ENCODE measurements at regions not wholly inside any gene's neighbourhood (a gene's known extent, or its start where the extent isn't known, plus 50 kb on each side); places are given as distances from the start of the nearest gene placed in this dataset.

DNA sequence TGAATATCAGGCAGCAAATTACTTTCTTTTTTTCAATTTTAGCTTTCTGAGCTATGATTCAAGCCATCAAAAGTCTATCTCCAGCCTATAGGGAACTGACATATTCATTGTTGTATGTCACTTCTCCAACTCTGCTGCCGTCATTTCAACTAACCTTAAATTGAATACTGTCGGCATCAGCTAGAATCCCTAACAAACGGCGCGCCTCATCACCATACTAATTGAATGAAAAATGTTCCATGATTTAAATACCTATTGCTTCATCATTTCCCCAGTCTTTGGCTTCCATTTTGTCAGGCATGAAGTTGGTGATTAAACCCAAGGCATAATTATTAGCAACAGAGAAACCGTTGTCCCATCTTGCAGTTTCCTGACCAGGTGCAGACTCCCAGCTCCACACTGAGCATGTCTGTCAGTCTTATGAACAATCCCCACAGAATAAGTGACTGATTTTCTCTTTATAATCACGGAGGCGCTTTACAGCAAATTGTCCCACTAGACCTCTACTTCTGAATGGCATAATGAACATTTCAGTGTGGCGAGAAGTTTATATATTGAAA lies 83.5 kb upstream of the NPY start:
- H3K4me3 ChIP-seq (ENCODE audit: low read depth, low read length) = no peak overlapping the region
- TF ChIP-seq, protein P1, sequence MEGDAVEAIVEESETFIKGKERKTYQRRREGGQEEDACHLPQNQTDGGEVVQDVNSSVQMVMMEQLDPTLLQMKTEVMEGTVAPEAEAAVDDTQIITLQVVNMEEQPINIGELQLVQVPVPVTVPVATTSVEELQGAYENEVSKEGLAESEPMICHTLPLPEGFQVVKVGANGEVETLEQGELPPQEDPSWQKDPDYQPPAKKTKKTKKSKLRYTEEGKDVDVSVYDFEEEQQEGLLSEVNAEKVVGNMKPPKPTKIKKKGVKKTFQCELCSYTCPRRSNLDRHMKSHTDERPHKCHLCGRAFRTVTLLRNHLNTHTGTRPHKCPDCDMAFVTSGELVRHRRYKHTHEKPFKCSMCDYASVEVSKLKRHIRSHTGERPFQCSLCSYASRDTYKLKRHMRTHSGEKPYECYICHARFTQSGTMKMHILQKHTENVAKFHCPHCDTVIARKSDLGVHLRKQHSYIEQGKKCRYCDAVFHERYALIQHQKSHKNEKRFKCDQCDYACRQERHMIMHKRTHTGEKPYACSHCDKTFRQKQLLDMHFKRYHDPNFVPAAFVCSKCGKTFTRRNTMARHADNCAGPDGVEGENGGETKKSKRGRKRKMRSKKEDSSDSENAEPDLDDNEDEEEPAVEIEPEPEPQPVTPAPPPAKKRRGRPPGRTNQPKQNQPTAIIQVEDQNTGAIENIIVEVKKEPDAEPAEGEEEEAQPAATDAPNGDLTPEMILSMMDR (IDR thresholded peaks at IDR 0.05; ENCODE audit: insufficient read depth, low read length) = no peak
- no peak for DNase-seq (ENCODE audit: low read depth)

DNA sequence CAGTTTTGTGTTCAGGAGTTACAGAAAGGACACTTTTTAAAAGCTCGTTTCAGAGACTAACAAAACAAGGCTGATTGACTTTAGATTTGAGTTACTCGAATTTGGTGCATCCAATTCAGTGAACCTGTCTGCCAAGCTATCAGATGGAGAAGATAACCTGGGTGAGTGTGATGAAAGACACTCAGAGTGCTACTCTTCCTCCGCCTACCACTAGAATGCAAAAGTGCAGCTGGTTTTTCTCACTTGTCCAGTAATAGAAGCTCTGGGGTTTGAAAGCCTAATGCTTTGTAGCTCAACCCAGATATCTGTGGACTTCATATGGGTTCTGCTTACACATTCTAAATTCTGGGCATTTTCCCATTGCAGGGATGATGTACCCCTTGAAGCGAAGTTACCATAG lies 82.8 kb upstream of the NPY start:
- TF ChIP-seq, protein P1 (IDR thresholded peaks at IDR 0.05; ENCODE audit: insufficient read depth, low read length) = no peak
- DNase-seq (ENCODE audit: low read depth) = no peak

DNA sequence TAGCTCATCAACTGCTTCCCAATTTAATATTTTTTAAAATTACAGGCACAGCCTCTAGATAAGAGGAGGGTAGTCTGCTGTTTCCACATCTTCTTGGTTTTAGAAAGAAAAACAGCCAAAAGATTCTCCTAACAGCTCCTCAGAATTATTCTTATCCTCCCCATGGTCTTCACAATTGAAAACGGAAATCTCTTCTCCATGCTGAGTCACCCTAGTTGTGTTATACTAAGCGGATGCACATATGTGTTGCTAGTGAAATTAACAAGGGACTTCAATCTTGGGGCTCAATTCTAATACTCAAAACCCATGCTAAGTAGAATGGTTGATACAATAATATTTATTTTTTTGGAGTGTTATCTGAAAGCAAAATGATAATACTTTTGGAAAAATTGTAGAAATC lies 71.9 kb upstream of the NPY start:
- DNase-seq (ENCODE audit: low read depth) = no peak
- TF ChIP-seq, protein P1 (IDR thresholded peaks at IDR 0.05; ENCODE audit: insufficient read depth, low read length) = no peak
- H3K4me3 ChIP-seq (ENCODE audit: low read depth, low read length) = no peak overlapping the region

More for the DNA sequence above, 82.8 kb upstream of the NPY start:
- no peak overlapping the region for H3K4me3 ChIP-seq (ENCODE audit: low read depth, low read length)

DNA sequence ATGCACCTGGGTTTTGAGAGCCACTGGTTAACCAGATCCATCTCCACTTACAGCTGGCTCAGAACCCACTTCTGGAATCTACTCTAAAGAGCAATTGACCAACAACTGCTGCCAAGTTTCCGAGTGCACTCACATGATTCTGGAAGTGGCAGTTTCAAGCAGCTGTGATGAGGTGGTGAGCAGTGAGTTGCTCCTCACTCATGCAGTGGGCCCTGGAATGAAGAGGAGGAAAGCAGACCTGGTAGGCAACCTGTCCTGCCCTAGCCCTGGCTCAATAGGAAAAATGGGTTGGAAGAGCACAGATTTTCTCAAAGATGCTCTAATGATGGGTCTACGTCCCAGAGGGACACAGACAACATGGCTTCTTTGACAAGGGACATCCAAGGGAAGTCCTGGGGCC lies 70.7 kb upstream of the NPY start:
- TF ChIP-seq, protein P1 (IDR thresholded peaks at IDR 0.05; ENCODE audit: insufficient read depth, low read length) = no peak
- no peak overlapping the region for H3K4me3 ChIP-seq (ENCODE audit: low read depth, low read length)
- no peak for DNase-seq (ENCODE audit: low read depth)

DNA sequence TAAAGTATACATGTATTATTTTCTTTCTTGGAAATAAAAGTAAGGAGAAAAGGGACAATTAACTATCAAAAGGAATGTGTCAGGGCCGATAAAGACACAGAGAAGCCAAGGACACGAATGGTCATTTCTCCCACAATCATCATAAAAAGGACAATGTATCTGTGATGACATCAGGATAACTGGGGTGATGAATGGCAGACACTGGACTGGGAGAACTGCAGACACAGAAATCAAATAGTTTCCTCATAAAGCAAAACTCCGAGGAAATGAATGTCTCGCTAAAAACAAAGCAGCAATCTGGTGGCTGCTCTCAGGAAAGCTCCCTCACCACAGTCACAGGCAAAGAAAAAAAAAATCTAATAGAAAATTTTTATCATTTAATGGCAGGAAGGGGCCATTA lies 69.3 kb upstream of the NPY start:
- no peak overlapping the region for H3K4me3 ChIP-seq (ENCODE audit: low read depth, low read length)
- no peak for DNase-seq (ENCODE audit: low read depth)
- TF ChIP-seq, protein P1 (IDR thresholded peaks at IDR 0.05; ENCODE audit: insufficient read depth, low read length) = no peak

DNA sequence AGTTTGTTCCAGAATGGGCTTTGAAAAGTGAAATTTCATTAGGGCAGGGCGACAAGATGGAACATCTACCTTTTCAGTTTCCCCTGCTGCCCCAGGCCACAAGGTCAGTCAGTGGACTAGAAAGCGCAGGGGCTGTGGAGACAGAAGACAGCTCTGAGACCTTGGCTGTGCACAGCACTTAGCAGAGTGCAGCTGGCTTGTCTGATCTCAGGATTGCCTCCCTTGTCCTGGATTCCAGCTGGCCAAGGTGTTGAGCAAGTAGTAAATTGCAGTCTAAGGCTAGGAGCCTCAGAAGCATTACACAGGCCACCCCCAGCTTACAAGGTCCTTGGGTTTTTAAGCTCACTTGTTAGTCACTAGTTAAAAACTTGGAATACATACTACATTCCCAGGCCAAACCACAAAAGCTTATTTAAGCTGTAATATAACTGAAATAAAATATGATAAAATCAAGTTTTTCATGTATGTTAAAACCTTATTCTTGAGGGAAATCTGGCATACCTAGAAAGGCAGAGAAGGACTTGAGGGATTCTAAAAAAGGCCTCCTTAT lies 67.3 kb upstream of the NPY start:
- H3K4me3 ChIP-seq (ENCODE audit: low read depth, low read length) = no peak overlapping the region
- DNase-seq (ENCODE audit: low read depth) = peak; percentile 3
- TF ChIP-seq, protein P1 (IDR thresholded peaks at IDR 0.05; ENCODE audit: insufficient read depth, low read length) = no peak

DNA sequence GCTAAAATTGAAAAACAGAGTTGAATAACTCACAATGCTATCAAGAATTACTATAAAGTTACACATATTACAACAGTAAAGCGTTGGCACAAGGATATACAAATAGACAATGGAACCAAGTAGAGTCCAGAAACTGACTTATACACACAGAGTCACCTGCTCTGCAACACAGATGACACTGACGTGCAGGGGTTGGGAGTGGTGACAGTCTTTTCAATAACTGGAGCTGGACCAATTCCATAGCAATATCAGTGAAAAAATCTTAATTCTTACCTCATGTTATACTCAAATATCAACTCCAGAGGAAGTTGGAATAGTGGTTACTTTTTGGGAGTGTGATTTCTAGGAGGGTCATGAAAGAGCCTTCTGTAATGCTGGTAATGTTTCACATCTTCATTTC lies 62.5 kb upstream of the NPY start:
- no peak for DNase-seq (ENCODE audit: low read depth)
- TF ChIP-seq, protein P1 (IDR thresholded peaks at IDR 0.05; ENCODE audit: insufficient read depth, low read length) = no peak
- no peak overlapping the region for H3K4me3 ChIP-seq (ENCODE audit: low read depth, low read length)
